H1 (cell line): ENCODE measurements at regions not wholly inside any gene's neighbourhood (a gene's known extent, or its start where the extent isn't known, plus 50 kb on each side); places are given as distances from the start of the nearest gene placed in this dataset.

Source experiments
- CTCF ChIA-PET: fragments of 300-600 bp; sonication (Branson Sonifier 250); formaldehyde crosslinking; loops from one replicate; lab custom pipeline; 2021; ENCODE audit not compliant: partially characterized antibody; lab: Charles Lee
- POLR2A ChIA-PET: fragments of 300-600 bp; sonication (Branson Sonifier 250); formaldehyde crosslinking; loops from one replicate; lab custom pipeline; 2021; ENCODE audit warnings: inconsistent platforms; ENCODE audit not compliant: partially characterized antibody; lab: Charles Lee
- DNase-seq, 2 experiments: peaks; one replicate each; pipeline versions ENCODE4 v3.0.0 to v3.0.0-alpha.2; 2010 to 2022; ENCODE audit warnings: low spot score in 2 of 2, low read depth in 1 of 2, mixed read lengths in 1 of 2
- FAIRE-seq: peaks from 2 replicates; lab custom pipeline; 2011; peaks lifted over from hg19 to GRCh38; lab: Jason Lieb, UNC
- H2AFZ ChIP-seq: 2 replicates; pipeline ENCODE4 v1.8.1; 2012; ENCODE audit warnings: low read length, inconsistent platforms
- H2AK5ac ChIP-seq: 2 replicates; pipeline ENCODE4 v1.6.1; 2013; ENCODE audit warnings: low read depth, low read length
- H2BK120ac ChIP-seq: replicated peaks from 2 replicates; pipeline ENCODE3; 2013; ENCODE audit warnings: low read depth, low read length, inconsistent platforms
- H2BK12ac ChIP-seq: 2 replicates; pipeline ENCODE4 v1.6.1; 2013; ENCODE audit warnings: low read depth, low read length
- H2BK15ac ChIP-seq: 2 replicates; pipeline ENCODE4 v1.6.1; 2013; ENCODE audit warnings: low read length
- H2BK20ac ChIP-seq: 2 replicates; pipeline ENCODE4 v1.6.1; 2013; ENCODE audit warnings: low read length
- H2BK5ac ChIP-seq: 2 replicates; pipeline ENCODE4 v1.6.1; 2013; ENCODE audit warnings: low read depth, low read length
- H3K14ac ChIP-seq: 2 replicates; pipeline ENCODE4 v1.6.1; 2013; ENCODE audit warnings: inconsistent platforms; ENCODE audit not compliant: insufficient read length
- H3K18ac ChIP-seq: 2 replicates; pipeline ENCODE4 v1.6.1; 2013; ENCODE audit warnings: low read length; ENCODE audit errors: extremely low read depth
- H3K23ac ChIP-seq: 2 replicates; pipeline ENCODE4 v1.6.1; 2013; ENCODE audit warnings: inconsistent platforms; ENCODE audit not compliant: insufficient read length
- H3K23me2 ChIP-seq: 2 replicates; pipeline ENCODE4 v1.6.1; 2013; ENCODE audit warnings: low read depth, low read length
- H3K27ac ChIP-seq: 2 replicates; pipeline ENCODE4 v1.6.1; 2011; ENCODE audit warnings: low read depth, low read length, inconsistent platforms
- H3K27me3 ChIP-seq, 4 experiments: replicated peaks in 1 of 4; 1 replicate in 1 of 4; 2 replicates in 3 of 4; pipeline versions ENCODE4 v1.6.1 to v1.8.1; 2011 to 2013; ENCODE audit warnings: low read length in 3 of 4, mild to moderate bottlenecking in 3 of 4, inconsistent platforms in 2 of 4, mixed read lengths in 2 of 4, moderate library complexity in 1 of 4; ENCODE audit not compliant: control insufficient read depth in 3 of 4, insufficient read depth in 3 of 4; ENCODE audit errors: extremely low read depth in 1 of 4
- H3K36me3 ChIP-seq, 4 experiments: 2 replicates each; pipeline versions ENCODE4 v1.6.1 to v1.8.1; 2011 to 2013; ENCODE audit warnings: mild to moderate bottlenecking in 4 of 4, low read length in 3 of 4, moderate library complexity in 2 of 4, control low read depth in 1 of 4, inconsistent platforms in 1 of 4; ENCODE audit not compliant: insufficient read depth in 4 of 4, control insufficient read depth in 2 of 4
- H3K4ac ChIP-seq: replicated peaks from 2 replicates; pipeline ENCODE3; 2013; ENCODE audit warnings: low read length, low read depth, mixed read lengths, inconsistent platforms; ENCODE audit not compliant: insufficient read length
- H3K4me1 ChIP-seq, 4 experiments: replicated peaks in 1 of 4; 1 replicate in 1 of 4; 2 replicates in 3 of 4; pipeline versions ENCODE4 v1.6.1 to v1.8.1; 2011 to 2013; ENCODE audit warnings: low read length in 3 of 4, inconsistent platforms in 2 of 4, mixed read lengths in 1 of 4; ENCODE audit not compliant: insufficient read depth in 4 of 4, control insufficient read depth in 3 of 4
- H3K4me2 ChIP-seq, 2 experiments: 2 replicates each; pipeline versions ENCODE4 v1.6.1 to v1.8.1; 2011 to 2013; ENCODE audit warnings: low read depth in 2 of 2, low read length in 2 of 2, control low read depth in 1 of 2, inconsistent platforms in 1 of 2, mild to moderate bottlenecking in 1 of 2; ENCODE audit not compliant: insufficient read depth in 1 of 2
- H3K4me3 ChIP-seq, 4 experiments: fragments of 200-600, 300-600 bp in 1 of 4; sonication (generic), shearing (Covaris generic), sonication (Bioruptor Twin) in 1 of 4; 2 replicates each; pipeline versions ENCODE4 v1.5.1 to v1.8.1; 2011 to 2016; ENCODE audit warnings: low read length in 4 of 4, low read depth in 3 of 4, control low read depth in 2 of 4, inconsistent platforms in 2 of 4, mild to moderate bottlenecking in 2 of 4, mixed read lengths in 1 of 4, moderate library complexity in 1 of 4; ENCODE audit not compliant: insufficient read depth in 2 of 4; ENCODE audit errors: extremely low read depth in 1 of 4
- H3K56ac ChIP-seq: replicated peaks from 2 replicates; pipeline ENCODE3; 2013; ENCODE audit warnings: low read depth, mild to moderate bottlenecking, mixed read lengths, low read length, inconsistent platforms; ENCODE audit not compliant: insufficient read length
- H3K79me1 ChIP-seq: 2 replicates; pipeline ENCODE4 v1.6.1; 2013; ENCODE audit warnings: low read depth, low read length, control low read depth
- H3K79me2 ChIP-seq, 2 experiments: 2 replicates each; pipeline versions ENCODE4 v1.6.1 to v1.8.1; 2012 to 2013; ENCODE audit warnings: low read length in 2 of 2, mild to moderate bottlenecking in 2 of 2, inconsistent platforms in 1 of 2; ENCODE audit not compliant: insufficient read depth in 2 of 2, control insufficient read depth in 1 of 2
- H3K9ac ChIP-seq, 4 experiments: replicated peaks in 1 of 4; 1 replicate in 1 of 4; 2 replicates in 3 of 4; pipeline versions ENCODE4 v1.6.1 to v1.8.1; 2011 to 2013; ENCODE audit warnings: low read depth in 3 of 4, low read length in 3 of 4, control low read depth in 2 of 4, mild to moderate bottlenecking in 2 of 4, moderate library complexity in 2 of 4, inconsistent platforms in 1 of 4; ENCODE audit errors: extremely low read depth in 1 of 4
- H3K9me3 ChIP-seq, 2 experiments: 2 replicates each; pipeline versions ENCODE4 v1.6.1 to v1.8.1; 2012 to 2013; ENCODE audit warnings: mild to moderate bottlenecking in 2 of 2, moderate library complexity in 2 of 2, control low read depth in 1 of 2, inconsistent platforms in 1 of 2, low read depth in 1 of 2, low read length in 1 of 2, mixed read lengths in 1 of 2; ENCODE audit not compliant: insufficient read depth in 2 of 2
- H4K20me1 ChIP-seq, 2 experiments: replicated peaks in 1 of 2; 2 replicates each; pipeline versions ENCODE3 to v1.8.1; 2011 to 2013; ENCODE audit warnings: inconsistent platforms in 2 of 2, low read length in 2 of 2, mild to moderate bottlenecking in 1 of 2; ENCODE audit not compliant: insufficient read depth in 2 of 2, control insufficient read depth in 1 of 2
- H4K5ac ChIP-seq: 2 replicates; pipeline ENCODE4 v1.6.1; 2013; ENCODE audit warnings: low read length, low read depth, mixed read lengths, inconsistent platforms; ENCODE audit not compliant: insufficient read length
- H4K8ac ChIP-seq: 2 replicates; pipeline ENCODE4 v1.8.0; 2013; ENCODE audit warnings: mild to moderate bottlenecking, moderate library complexity, low read length, inconsistent platforms; ENCODE audit not compliant: insufficient read depth; ENCODE audit errors: extremely low read depth
- H4K91ac ChIP-seq: replicated peaks from 2 replicates; pipeline ENCODE3; 2013; ENCODE audit warnings: low read length, mixed read lengths, inconsistent platforms; ENCODE audit not compliant: insufficient read length
- CBX8 ChIP-seq: fragments of 300-800, 300-1000 bp; sonication (generic); IDR thresholded peaks from 2 replicates; pipeline ENCODE4 v1.7.1; 2016; ENCODE audit warnings: low read depth, low read length, borderline replicate concordance
- CREB1 ChIP-seq: IDR thresholded peaks from 2 replicates; pipeline ENCODE4 v1.6.1; 2012; ENCODE audit warnings: inconsistent platforms
- POU5F1 ChIP-seq: IDR thresholded peaks from 2 replicates; pipeline ENCODE4 v1.6.1; 2011; ENCODE audit warnings: low read depth, mild to moderate bottlenecking, low read length, moderate library complexity
- RAD21 ChIP-seq, 2 experiments: IDR thresholded peaks in 1 of 2; conservative IDR thresholded peaks in 1 of 2; 2 replicates each; pipeline ENCODE4 v1.6.1; 2011; ENCODE audit warnings: low read depth in 2 of 2, low read length in 2 of 2, improper control_type of control experiment in 1 of 2, inconsistent platforms in 1 of 2, mild to moderate bottlenecking in 1 of 2, moderate library complexity in 1 of 2
- SIRT6 ChIP-seq: IDR thresholded peaks from one replicate; pipeline ENCODE4 v1.7.1; 2012; ENCODE audit warnings: low read length, inconsistent platforms
- TBP ChIP-seq: IDR thresholded peaks from 2 replicates; pipeline ENCODE4 v1.6.1; 2011; ENCODE audit warnings: low read depth, low read length, improper control_type of control experiment
- WGBS, 2 experiments: shearing (Covaris generic) in 1 of 2; methylation state at CpG; one replicate each; pipeline versions ENCODE4 v1.1.6 to v1.1.7; 2013 to 2015; ENCODE audit warnings: low lambda C conversion rate in 2 of 2, mixed read lengths in 2 of 2, inconsistent platforms in 1 of 2, low coverage in 1 of 2, missing lambda C conversion rate in 1 of 2; ENCODE audit not compliant: insufficient replicate concordance in 2 of 2, insufficient coverage in 1 of 2, insufficient read length in 1 of 2; ENCODE audit errors: extremely low coverage in 1 of 2, missing lambda C conversion rate in 1 of 2; 5-methylcytosine and 5-hydroxymethylcytosine counted together
- TF ChIP-seq, protein P1 (sequence below): IDR thresholded peaks from 2 replicates; pipeline ENCODE4 v1.6.1; 2012; ENCODE audit warnings: inconsistent platforms

DNA sequence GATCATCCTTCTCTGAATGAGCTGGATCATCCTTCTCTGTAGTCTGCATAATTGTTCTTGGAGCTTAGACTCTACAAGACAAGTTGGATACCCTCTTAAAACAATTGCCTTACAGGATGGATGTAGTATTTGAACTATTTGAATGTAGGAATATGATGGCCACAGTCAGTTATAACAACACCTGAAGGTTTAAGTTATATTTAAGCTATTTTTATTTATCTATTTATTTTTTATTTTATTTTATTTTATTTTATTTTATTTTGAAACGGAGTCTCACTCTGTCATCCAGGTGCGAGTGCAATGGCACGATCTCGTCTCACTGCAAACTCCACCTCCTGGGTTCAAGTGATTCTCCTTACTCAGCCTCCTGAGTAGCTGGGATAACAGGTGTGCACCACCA, 149.9 kb upstream of the SLIT2 start:
- POLR2A ChIA-PET, result no interaction called here
- H3K27me3 ChIP-seq, result no peaks in the 10 kb centered on the region
- CTCF ChIA-PET, result interaction anchor here (1.0 kb wide), 1 partner anchor 14 kb away, joined by 3 read pairs; no protein-coding TSS in a partner anchor

More for the DNA sequence above, 149.9 kb upstream of the SLIT2 start:
- H3K9ac ChIP-seq, result no peak overlapping the region
- H2BK20ac ChIP-seq, result no peak overlapping the region
- H4K8ac ChIP-seq, result no peak overlapping the region
- H3K4me2 ChIP-seq, result no peak overlapping the region
- H3K79me2 ChIP-seq, result no peaks in the 10 kb centered on the region
- no peak overlapping the region for H3K27ac ChIP-seq
- no peak overlapping the region for H2BK12ac ChIP-seq
- H4K5ac ChIP-seq, result no peak overlapping the region
- no peaks in the 10 kb centered on the region for H3K23me2 ChIP-seq
- H3K23ac ChIP-seq, result no peak overlapping the region
- TF ChIP-seq CBX8, result no peak
- no peak for TF ChIP-seq POU5F1
- TF ChIP-seq SIRT6, result no peak
- TF ChIP-seq, protein P1, sequence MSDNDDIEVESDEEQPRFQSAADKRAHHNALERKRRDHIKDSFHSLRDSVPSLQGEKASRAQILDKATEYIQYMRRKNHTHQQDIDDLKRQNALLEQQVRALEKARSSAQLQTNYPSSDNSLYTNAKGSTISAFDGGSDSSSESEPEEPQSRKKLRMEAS, result no peak
- TF ChIP-seq TBP, result no peak
- TF ChIP-seq RAD21 (IDR thresholded peaks at IDR 0.05 in 1 of 2, conservative IDR thresholded peaks at IDR 0.05 in 1 of 2; ENCODE audit: low read depth in 2 of 2, low read length in 2 of 2), result no peak
- no peak for TF ChIP-seq CREB1
- no peak overlapping the region for H2BK5ac ChIP-seq
- H3K9me3 ChIP-seq, result no peaks in the 10 kb centered on the region
- no peak overlapping the region for H2BK120ac ChIP-seq
- H3K4ac ChIP-seq, result no peak overlapping the region
- no peak overlapping the region for H4K91ac ChIP-seq
- no peak overlapping the region for H3K18ac ChIP-seq
- no peaks in the 10 kb centered on the region for H3K4me1 ChIP-seq
- no peak overlapping the region for H2AK5ac ChIP-seq
- no peaks in the 10 kb centered on the region for H3K36me3 ChIP-seq
- no peak overlapping the region for H2BK15ac ChIP-seq
- H3K79me1 ChIP-seq, result no peaks in the 10 kb centered on the region
- FAIRE-seq (no peak), DNase-seq (no peak)
- WGBS, 2 experiments, result 92% methylated on average over 4 of the region's 4 CpGs; no CpG with 5 or more reads in 1 of the 2 experiments
- H3K14ac ChIP-seq, result no peak overlapping the region
- no peak overlapping the region for H3K4me3 ChIP-seq
- no peak overlapping the region for H2AFZ ChIP-seq
- H4K20me1 ChIP-seq, result no peaks in the 10 kb centered on the region
- no peak overlapping the region for H3K56ac ChIP-seq
